ENCODE measurements at regions not wholly inside any gene's neighbourhood (a gene's known extent, or its start where the extent isn't known, plus 50 kb on each side); places are given as distances from the start of the nearest gene placed in this dataset.
A peak's percentile ranks its signal among the peaks of the same experiment; 100 is the strongest.

- peaks cover 0 to 13% (median 0%) of the 10 kb centered on the region in 7 donors for H3K9me3 Mint-ChIP-seq
Observed at GRCh38 chr6:40774932-40775331, 187.8 kb upstream of the LRFN2 start.

GRCh38 chr6:40770794-40771193 lies 183.6 kb upstream of the LRFN2 start:
- Mint-ChIP-seq H3K9me3 (peaks cover 0 to 13% (median 0%) of the 10 kb centered on the region in 7 donors), H3K4me3 (no peak overlapping the region), H3K4me1 (no peaks in the 10 kb centered on the region), H3K27ac (no peak overlapping the region), H3K36me3 (no peaks in the 10 kb centered on the region), H3K27me3 (no peaks in the 10 kb centered on the region)
- DNase-seq (no peak), ATAC-seq (ENCODE audit: low read depth in 2 of 2) (no peak)

More at GRCh38 chr6:40774932-40775331, 187.8 kb upstream of the LRFN2 start:
- DNase-seq (no peak), ATAC-seq (ENCODE audit: low read depth in 2 of 2) (no peak)
- no peak overlapping the region for H3K4me3 Mint-ChIP-seq
- no peak overlapping the region for H3K27ac Mint-ChIP-seq
- H3K36me3 Mint-ChIP-seq, result no peaks in the 10 kb centered on the region
- no peaks in the 10 kb centered on the region for H3K4me1 Mint-ChIP-seq
- H3K27me3 Mint-ChIP-seq, result no peaks in the 10 kb centered on the region

GRCh38 chr6:40764726-40765125 lies 177.6 kb upstream of the LRFN2 start:
- Mint-ChIP-seq H3K4me1 (peaks cover 0 to 6% (median 0%) of the 10 kb centered on the region in 3 donors), H3K4me3 (no peak overlapping the region), H3K27me3 (no peaks in the 10 kb centered on the region), H3K27ac (no peak overlapping the region), H3K36me3 (no peaks in the 10 kb centered on the region), H3K9me3 (peaks cover 0 to 3% (median 0%) of the 10 kb centered on the region in 7 donors)
- DNase-seq (no peak), ATAC-seq (ENCODE audit: low read depth in 2 of 2) (no peak)

GRCh38 chr6:40762981-40763380 lies 175.8 kb upstream of the LRFN2 start:
- Mint-ChIP-seq H3K4me1 (peaks cover 0 to 6% (median 0%) of the 10 kb centered on the region in 3 donors), H3K36me3 (no peaks in the 10 kb centered on the region), H3K9me3 (peaks cover 0 to 3% (median 0%) of the 10 kb centered on the region in 7 donors), H3K27ac (no peak overlapping the region), H3K27me3 (peaks cover 0 to 13% (median 5%) of the 10 kb centered on the region in 3 donors), H3K4me3 (peak overlapping the region in 1 of 8 donors; percentile 39)
- no peak for ATAC-seq (ENCODE audit: low read depth in 2 of 2)
- DNase-seq, result no peak

- ATAC-seq (ENCODE audit: low read depth in 2 of 2) (no peak), DNase-seq (no peak)
- peak overlapping the region in 1 of 6 donors; percentile 21 for H3K27ac Mint-ChIP-seq
- no peak overlapping the region for H3K4me3 Mint-ChIP-seq
- H3K27me3 Mint-ChIP-seq, result peaks cover 12 to 33% (median 17%) of the 10 kb centered on the region in 3 donors
- H3K36me3 Mint-ChIP-seq, result no peaks in the 10 kb centered on the region
- H3K9me3 Mint-ChIP-seq, result no peaks in the 10 kb centered on the region
- H3K4me1 Mint-ChIP-seq, result peaks cover 5 to 13% (median 12%) of the 10 kb centered on the region in 3 donors
Observed at GRCh38 chr6:40760887-40761286, 173.7 kb upstream of the LRFN2 start.

- H3K36me3 Mint-ChIP-seq, result no peaks in the 10 kb centered on the region
- H3K4me1 Mint-ChIP-seq, result peaks cover 11 to 24% (median 20%) of the 10 kb centered on the region in 3 donors
- no peaks in the 10 kb centered on the region for H3K9me3 Mint-ChIP-seq
- peaks cover 16 to 42% (median 18%) of the 10 kb centered on the region in 3 donors for H3K27me3 Mint-ChIP-seq
- no peak overlapping the region for H3K4me3 Mint-ChIP-seq
- ATAC-seq (ENCODE audit: low read depth in 2 of 2), result no peak
- no peak for DNase-seq
- H3K27ac Mint-ChIP-seq, result no peak overlapping the region
Observed at GRCh38 chr6:40759838-40760237, 172.7 kb upstream of the LRFN2 start.

GRCh38 chr6:40759264-40759663 lies 172.1 kb upstream of the LRFN2 start:
- ATAC-seq (ENCODE audit: low read depth in 2 of 2) (no peak), DNase-seq (no peak)
- Mint-ChIP-seq H3K27me3 (peaks cover 17 to 47% (median 24%) of the 10 kb centered on the region in 3 donors), H3K4me1 (peaks cover 12 to 26% (median 25%) of the 10 kb centered on the region in 3 donors), H3K4me3 (no peak overlapping the region), H3K36me3 (peaks cover 0 to 2% of the 10 kb centered on the region in 2 donors), H3K27ac (no peak overlapping the region), H3K9me3 (no peaks in the 10 kb centered on the region)

GRCh38 chr6:40755749-40756452 lies 168.7 kb upstream of the LRFN2 start:
- DNase-seq, result peak; percentile 11
- no peaks in the 10 kb centered on the region for H3K9me3 Mint-ChIP-seq
- H3K4me1 Mint-ChIP-seq, result peaks cover 16 to 29% (median 26%) of the 10 kb centered on the region in 3 donors
- peak overlapping the region in 3 of 8 donors; percentile 17 to 59 (median 56) for H3K4me3 Mint-ChIP-seq
- ATAC-seq (ENCODE audit: low read depth in 2 of 2), result peak; percentile 50 to 64
- peaks cover 0 to 7% of the 10 kb centered on the region in 2 donors for H3K36me3 Mint-ChIP-seq
- no peak overlapping the region for H3K27ac Mint-ChIP-seq
- H3K27me3 Mint-ChIP-seq, result peaks cover 25 to 57% (median 37%) of the 10 kb centered on the region in 3 donors

- H3K4me3 Mint-ChIP-seq, result peak overlapping the region in 4 of 8 donors; percentile 17 to 61 (median 58)
- H3K36me3 Mint-ChIP-seq, result peaks cover 0 to 7% of the 10 kb centered on the region in 2 donors
- peaks cover 16 to 29% (median 24%) of the 10 kb centered on the region in 3 donors for H3K4me1 Mint-ChIP-seq
- no peaks in the 10 kb centered on the region for H3K9me3 Mint-ChIP-seq
- peaks cover 25 to 58% (median 37%) of the 10 kb centered on the region in 3 donors for H3K27me3 Mint-ChIP-seq
- DNase-seq (no peak), ATAC-seq (ENCODE audit: low read depth in 2 of 2) (no peak)
- H3K27ac Mint-ChIP-seq, result peak overlapping the region in 1 of 6 donors; percentile 74
Observed at GRCh38 chr6:40755046-40755681, 168.0 kb upstream of the LRFN2 start.

- Mint-ChIP-seq H3K27ac (peak overlapping the region in 1 of 6 donors; percentile 58), H3K36me3 (peaks cover 0 to 7% of the 10 kb centered on the region in 2 donors), H3K4me3 (no peak overlapping the region), H3K27me3 (peaks cover 25 to 64% (median 37%) of the 10 kb centered on the region in 3 donors), H3K9me3 (no peaks in the 10 kb centered on the region), H3K4me1 (peaks cover 16 to 29% (median 24%) of the 10 kb centered on the region in 3 donors)
- DNase-seq (no peak), ATAC-seq (ENCODE audit: low read depth in 2 of 2) (no peak)
Observed at GRCh38 chr6:40754461-40755045, 167.4 kb upstream of the LRFN2 start.

- H3K36me3 Mint-ChIP-seq, result peaks cover 0 to 7% of the 10 kb centered on the region in 2 donors
- H3K27ac Mint-ChIP-seq, result peak overlapping the region in 1 of 6 donors; percentile 55
- peaks cover 16 to 29% (median 24%) of the 10 kb centered on the region in 3 donors for H3K4me1 Mint-ChIP-seq
- peak overlapping the region in 2 of 8 donors; percentile 5 to 34 for H3K4me3 Mint-ChIP-seq
- DNase-seq, result no peak
- H3K27me3 Mint-ChIP-seq, result peaks cover 25 to 63% (median 33%) of the 10 kb centered on the region in 3 donors
- no peaks in the 10 kb centered on the region for H3K9me3 Mint-ChIP-seq
- no peak for ATAC-seq (ENCODE audit: low read depth in 2 of 2)
Observed at GRCh38 chr6:40753675-40754448, 166.7 kb upstream of the LRFN2 start.

- H3K4me1 Mint-ChIP-seq, result peaks cover 16 to 29% (median 24%) of the 10 kb centered on the region in 3 donors
- no peaks in the 10 kb centered on the region for H3K9me3 Mint-ChIP-seq
- no peak overlapping the region for H3K27ac Mint-ChIP-seq
- H3K36me3 Mint-ChIP-seq, result peaks cover 0 to 7% of the 10 kb centered on the region in 2 donors
- DNase-seq, result no peak
- ATAC-seq (ENCODE audit: low read depth in 2 of 2), result no peak
- no peak overlapping the region for H3K4me3 Mint-ChIP-seq
- peaks cover 25 to 66% (median 38%) of the 10 kb centered on the region in 3 donors for H3K27me3 Mint-ChIP-seq
Observed at GRCh38 chr6:40753048-40753447, 165.9 kb upstream of the LRFN2 start.

- H3K27me3 Mint-ChIP-seq, result peaks cover 6 to 39% (median 18%) of the 10 kb centered on the region in 3 donors
- ATAC-seq (ENCODE audit: low read depth in 2 of 2) (no peak), DNase-seq (no peak)
- H3K27ac Mint-ChIP-seq, result peak overlapping the region in 1 of 6 donors; percentile 15
- no peaks in the 10 kb centered on the region for H3K4me1 Mint-ChIP-seq
- no peak overlapping the region for H3K4me3 Mint-ChIP-seq
- no peaks in the 10 kb centered on the region for H3K9me3 Mint-ChIP-seq
- H3K36me3 Mint-ChIP-seq, result no peaks in the 10 kb centered on the region
Observed at GRCh38 chr6:40744835-40745234, 157.7 kb upstream of the LRFN2 start.
